ENCODE measurements at regions not wholly inside any gene's neighbourhood (a gene's known extent, or its start where the extent isn't known, plus 50 kb on each side); places are given as distances from the start of the nearest gene placed in this dataset.

DNA sequence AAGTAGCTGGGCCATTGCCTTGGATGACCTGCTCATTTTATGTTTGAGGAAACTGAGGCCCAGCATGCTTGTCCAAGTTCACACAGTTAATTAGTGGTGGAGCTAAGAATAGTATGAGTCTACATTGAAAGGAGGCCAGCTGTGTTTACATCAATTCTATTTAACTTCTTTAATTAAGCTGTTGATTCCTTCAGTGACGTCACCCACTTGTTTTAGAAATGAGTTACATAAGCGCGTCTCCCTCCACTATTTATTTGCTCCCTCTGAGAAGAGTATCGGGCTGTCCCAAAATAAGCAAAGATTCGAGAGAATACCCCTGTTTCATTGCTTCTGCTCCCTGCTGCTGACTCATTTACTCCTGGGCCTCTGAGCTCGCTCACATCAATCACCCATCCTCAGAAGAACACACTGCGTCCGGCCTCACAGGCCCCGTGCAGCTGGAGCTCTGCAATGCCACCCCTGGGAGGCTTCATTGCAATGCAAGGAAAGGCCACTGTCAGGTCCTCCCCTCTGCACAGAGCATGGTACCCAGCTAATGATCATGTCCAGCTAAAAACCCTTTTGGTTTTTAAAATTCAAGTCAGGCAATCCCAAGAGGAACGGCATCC lies 74.8 kb upstream of the BMP2 start:
- DNase-seq (ENCODE audit: low read depth in 1 of 2, low spot score in 1 of 2) (no peak), FAIRE-seq (no peak), ATAC-seq (no peak)
- no peak for TF ChIP-seq HDAC2 (IDR thresholded peaks at IDR 0.05)
- TF ChIP-seq, protein P1, sequence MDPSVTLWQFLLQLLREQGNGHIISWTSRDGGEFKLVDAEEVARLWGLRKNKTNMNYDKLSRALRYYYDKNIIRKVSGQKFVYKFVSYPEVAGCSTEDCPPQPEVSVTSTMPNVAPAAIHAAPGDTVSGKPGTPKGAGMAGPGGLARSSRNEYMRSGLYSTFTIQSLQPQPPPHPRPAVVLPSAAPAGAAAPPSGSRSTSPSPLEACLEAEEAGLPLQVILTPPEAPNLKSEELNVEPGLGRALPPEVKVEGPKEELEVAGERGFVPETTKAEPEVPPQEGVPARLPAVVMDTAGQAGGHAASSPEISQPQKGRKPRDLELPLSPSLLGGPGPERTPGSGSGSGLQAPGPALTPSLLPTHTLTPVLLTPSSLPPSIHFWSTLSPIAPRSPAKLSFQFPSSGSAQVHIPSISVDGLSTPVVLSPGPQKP (IDR thresholded peaks at IDR 0.05; ENCODE audit: low read depth, low read length), result no peak
- TF ChIP-seq TP53 (CRISPR knock-in tag; IDR thresholded peaks at IDR 0.05), result no peak
- no peak overlapping the region for H3K4me3 ChIP-seq
- H3K4me2 ChIP-seq, result no peak overlapping the region
- CTCF ChIA-PET, result interaction anchor here (1.0 to 1.4 kb wide), 3 partner anchors 9 to 15 kb away, joined by 3 read pairs; no protein-coding TSS in a partner anchor
- no peaks in the 10 kb centered on the region for H3K4me1 ChIP-seq
- WGBS (ENCODE audit: missing lambda C conversion rate), result 51% methylated on average over 10 of the region's 10 CpGs
- POLR2A ChIA-PET, result no interaction called here
- H3K27ac ChIP-seq, result no peak overlapping the region
- no peaks in the 10 kb centered on the region; the same call in 2 of the 3 replicates for H3K9me3 ChIP-seq

DNA sequence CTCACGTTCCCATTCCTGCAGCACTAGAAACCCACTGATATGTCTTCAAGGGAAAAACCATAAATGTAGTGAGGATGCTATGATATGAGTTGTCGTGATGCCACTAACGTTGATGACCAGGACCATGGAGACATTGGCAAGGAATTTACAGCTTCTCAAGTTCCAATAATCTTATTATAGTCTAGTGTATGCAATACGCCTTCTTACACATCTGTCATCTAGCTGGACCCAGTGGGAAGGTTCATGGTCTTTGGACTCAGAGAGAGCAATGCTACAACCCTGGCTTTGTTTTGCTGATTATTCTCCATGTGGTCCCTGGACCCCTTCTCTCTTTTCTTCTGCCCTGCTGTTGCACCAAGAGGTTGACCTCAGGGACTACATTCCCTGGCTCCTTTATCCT lies 76.0 kb upstream of the BMP2 start:
- DNase-seq (ENCODE audit: low read depth in 1 of 2, low spot score in 1 of 2) (no peak), ATAC-seq (no peak), FAIRE-seq (no peak)
- WGBS (ENCODE audit: missing lambda C conversion rate), result 33% methylated on average over 4 of the region's 4 CpGs
- H3K4me1 ChIP-seq, result no peaks in the 10 kb centered on the region
- H3K4me2 ChIP-seq, result no peak overlapping the region
- CTCF ChIA-PET, result no interaction called here
- H3K4me3 ChIP-seq, result no peak overlapping the region
- no peak overlapping the region for H3K27ac ChIP-seq
- H3K9me3 ChIP-seq, result no peaks in the 10 kb centered on the region
- POLR2A ChIA-PET, result no interaction called here
- TF ChIP-seq POLR2AphosphoS2 (conservative IDR thresholded peaks at IDR 0.05; ENCODE audit: low read length) (no peak), NR3C1 (IDR thresholded peaks at IDR 0.05) (no peak), CHD4 (IDR thresholded peaks at IDR 0.05; ENCODE audit: borderline replicate concordance) (no peak), CEBPB (IDR thresholded peaks at IDR 0.05) (no peak), ZSCAN20 (CRISPR knock-in tag; IDR thresholded peaks at IDR 0.05) (no peak), SMC3 (IDR thresholded peaks at IDR 0.05) (no peak), EP300 (IDR thresholded peaks at IDR 0.05) (no peak)
- TF ChIP-seq, protein P2, sequence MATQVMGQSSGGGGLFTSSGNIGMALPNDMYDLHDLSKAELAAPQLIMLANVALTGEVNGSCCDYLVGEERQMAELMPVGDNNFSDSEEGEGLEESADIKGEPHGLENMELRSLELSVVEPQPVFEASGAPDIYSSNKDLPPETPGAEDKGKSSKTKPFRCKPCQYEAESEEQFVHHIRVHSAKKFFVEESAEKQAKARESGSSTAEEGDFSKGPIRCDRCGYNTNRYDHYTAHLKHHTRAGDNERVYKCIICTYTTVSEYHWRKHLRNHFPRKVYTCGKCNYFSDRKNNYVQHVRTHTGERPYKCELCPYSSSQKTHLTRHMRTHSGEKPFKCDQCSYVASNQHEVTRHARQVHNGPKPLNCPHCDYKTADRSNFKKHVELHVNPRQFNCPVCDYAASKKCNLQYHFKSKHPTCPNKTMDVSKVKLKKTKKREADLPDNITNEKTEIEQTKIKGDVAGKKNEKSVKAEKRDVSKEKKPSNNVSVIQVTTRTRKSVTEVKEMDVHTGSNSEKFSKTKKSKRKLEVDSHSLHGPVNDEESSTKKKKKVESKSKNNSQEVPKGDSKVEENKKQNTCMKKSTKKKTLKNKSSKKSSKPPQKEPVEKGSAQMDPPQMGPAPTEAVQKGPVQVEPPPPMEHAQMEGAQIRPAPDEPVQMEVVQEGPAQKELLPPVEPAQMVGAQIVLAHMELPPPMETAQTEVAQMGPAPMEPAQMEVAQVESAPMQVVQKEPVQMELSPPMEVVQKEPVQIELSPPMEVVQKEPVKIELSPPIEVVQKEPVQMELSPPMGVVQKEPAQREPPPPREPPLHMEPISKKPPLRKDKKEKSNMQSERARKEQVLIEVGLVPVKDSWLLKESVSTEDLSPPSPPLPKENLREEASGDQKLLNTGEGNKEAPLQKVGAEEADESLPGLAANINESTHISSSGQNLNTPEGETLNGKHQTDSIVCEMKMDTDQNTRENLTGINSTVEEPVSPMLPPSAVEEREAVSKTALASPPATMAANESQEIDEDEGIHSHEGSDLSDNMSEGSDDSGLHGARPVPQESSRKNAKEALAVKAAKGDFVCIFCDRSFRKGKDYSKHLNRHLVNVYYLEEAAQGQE (IDR thresholded peaks at IDR 0.05), result no peak

DNA sequence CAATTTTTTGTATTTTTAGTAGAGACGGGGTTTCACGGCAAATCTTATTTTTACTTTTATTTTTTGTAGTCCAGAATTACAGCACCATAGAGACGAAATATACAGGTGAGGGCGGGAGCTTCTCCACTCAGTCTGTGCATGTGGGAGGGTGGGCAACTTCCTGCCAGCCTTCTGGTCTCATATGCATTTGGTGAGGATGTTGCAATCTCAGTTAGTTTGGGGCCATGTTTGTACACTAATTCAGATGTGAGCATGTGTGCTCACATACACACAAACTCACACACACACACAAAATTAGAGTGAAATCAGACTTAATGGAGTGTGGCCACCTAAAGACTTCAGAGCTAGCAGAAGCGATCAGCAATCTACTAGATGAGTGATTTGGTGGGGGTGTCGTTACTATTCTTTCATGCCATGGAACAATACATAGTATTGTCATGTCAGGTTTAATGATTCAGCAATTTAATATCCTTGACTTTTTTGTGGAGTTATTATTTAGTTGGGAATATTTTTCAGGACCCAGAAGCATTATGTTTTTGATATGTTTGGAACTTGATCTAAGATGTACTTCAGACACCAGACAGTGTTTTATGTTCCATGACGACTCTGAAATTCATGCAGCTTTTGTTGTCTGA lies 78.0 kb upstream of the BMP2 start:
- Histone ChIP-seq H3K27ac (no peak overlapping the region), H3K4me2 (no peak overlapping the region), H3K4me1 (no peaks in the 10 kb centered on the region), H3K9me3 (no peaks in the 10 kb centered on the region), H3K4me3 (no peak overlapping the region)
- ChIA-PET CTCF (no interaction called here), POLR2A (no interaction called here)
- ATAC-seq, result no peak
- WGBS (ENCODE audit: missing lambda C conversion rate), result 31% methylated on average over 7 of the region's 7 CpGs
- TF ChIP-seq MAFK (IDR thresholded peaks at IDR 0.05; ENCODE audit: partially characterized antibody) (peak; percentile 46), SREBF2 (IDR thresholded peaks at IDR 0.05) (no peak), FOSB (CRISPR knock-in tag; IDR thresholded peaks at IDR 0.05) (no peak)
- no peak for FAIRE-seq
- DNase-seq (ENCODE audit: low read depth in 1 of 2, low spot score in 1 of 2), result no peak

DNA sequence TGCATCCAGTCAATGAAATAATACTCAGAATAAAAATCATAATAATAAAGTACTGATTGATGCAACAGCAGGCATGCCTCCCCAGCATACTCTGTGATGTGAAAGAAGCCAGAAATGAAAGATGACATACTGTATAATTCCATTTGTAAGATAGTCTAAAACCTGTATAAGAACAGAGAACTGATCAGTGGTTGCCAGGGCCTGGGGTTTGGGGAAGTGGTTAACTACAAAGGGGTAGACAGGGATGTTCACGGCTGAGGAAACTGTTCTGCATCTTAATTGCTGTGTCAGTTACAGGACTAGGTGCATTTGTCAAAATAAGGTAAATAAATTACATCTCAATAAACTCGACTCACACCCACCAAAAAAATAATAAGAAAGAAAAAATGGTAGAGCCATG lies 81.3 kb upstream of the BMP2 start:
- no peak overlapping the region for H3K4me2 ChIP-seq
- no peaks in the 10 kb centered on the region for H3K4me1 ChIP-seq
- no peaks in the 10 kb centered on the region for H3K9me3 ChIP-seq
- no peak overlapping the region for H3K4me3 ChIP-seq
- ChIA-PET POLR2A (no interaction called here), CTCF (no interaction called here)
- ATAC-seq (no peak), DNase-seq (ENCODE audit: low read depth in 1 of 2, low spot score in 1 of 2) (no peak), FAIRE-seq (no peak)
- 15% methylated on average over 2 of the region's 2 CpGs for WGBS (ENCODE audit: missing lambda C conversion rate)
- no peak overlapping the region for H3K27ac ChIP-seq
- TF ChIP-seq HDAC2 (IDR thresholded peaks at IDR 0.05), result no peak
- TF ChIP-seq, protein P1 (IDR thresholded peaks at IDR 0.05; ENCODE audit: low read depth, low read length), result no peak
- TF ChIP-seq PHF8 (IDR thresholded peaks at IDR 0.05; ENCODE audit: borderline replicate concordance, low read depth), result no peak
- TF ChIP-seq HOXA7 (CRISPR knock-in tag; IDR thresholded peaks at IDR 0.05), result no peak
- no peak for TF ChIP-seq CHD2 (IDR thresholded peaks at IDR 0.05; ENCODE audit: low read length, partially characterized antibody)
- TF ChIP-seq TFCP2L1 (CRISPR knock-in tag; IDR thresholded peaks at IDR 0.05), result no peak
- TF ChIP-seq CBX2 (IDR thresholded peaks at IDR 0.05; ENCODE audit: borderline replicate concordance, low read depth), result no peak

All from A549 (cell line).